HG02840 (cell line): ENCODE measurements at regions not wholly inside any gene's neighbourhood (a gene's known extent, or its start where the extent isn't known, plus 50 kb on each side); places are given as distances from the start of the nearest gene placed in this dataset.

Source experiments
- ATAC-seq: cut with Tn5 transposase; IDR thresholded peaks from one replicate; pipeline ENCODE4 v1.9.1; 2021; ENCODE audit warnings: mild to moderate bottlenecking, moderate library complexity, moderate number of reproducible peaks; ENCODE audit not compliant: unreplicated experiment, low FRiP score

DNA sequence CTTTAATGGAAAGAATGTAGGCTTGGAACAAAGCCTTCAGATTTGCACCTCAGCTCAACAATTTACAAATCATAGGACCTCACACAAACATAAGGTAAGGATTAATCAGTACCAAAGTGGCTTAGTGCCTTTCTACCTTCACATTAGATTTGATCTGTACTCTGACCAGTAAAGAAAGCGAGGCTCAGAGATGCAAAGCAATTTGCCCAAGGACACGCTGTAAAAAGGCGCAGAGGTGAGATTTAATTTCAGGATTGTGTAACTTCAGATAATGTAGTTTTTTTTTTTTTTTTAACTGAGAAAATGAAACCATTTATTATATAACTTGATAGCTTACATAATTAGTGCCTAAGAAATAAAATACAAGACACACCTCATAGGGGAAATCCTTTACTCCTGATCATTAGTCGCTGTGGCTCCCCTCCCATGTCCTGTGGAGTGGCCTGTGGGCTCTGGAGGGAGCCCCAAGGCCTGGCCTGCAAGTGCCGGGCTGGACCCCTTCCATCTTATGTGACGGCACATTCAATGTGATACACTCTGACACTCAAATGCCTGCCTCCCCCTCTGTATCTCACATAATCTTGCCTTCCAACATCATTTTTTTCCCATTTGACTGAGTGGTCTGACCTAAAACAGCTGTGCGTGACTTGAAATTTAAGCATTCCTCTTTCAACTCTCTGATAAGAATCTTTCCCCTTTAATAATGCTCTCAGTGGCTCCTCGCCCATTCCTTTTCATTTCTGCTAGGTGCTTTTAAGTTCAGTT lies 426.5 kb upstream of the DAB1 start:
- ATAC-seq: no peak

DNA sequence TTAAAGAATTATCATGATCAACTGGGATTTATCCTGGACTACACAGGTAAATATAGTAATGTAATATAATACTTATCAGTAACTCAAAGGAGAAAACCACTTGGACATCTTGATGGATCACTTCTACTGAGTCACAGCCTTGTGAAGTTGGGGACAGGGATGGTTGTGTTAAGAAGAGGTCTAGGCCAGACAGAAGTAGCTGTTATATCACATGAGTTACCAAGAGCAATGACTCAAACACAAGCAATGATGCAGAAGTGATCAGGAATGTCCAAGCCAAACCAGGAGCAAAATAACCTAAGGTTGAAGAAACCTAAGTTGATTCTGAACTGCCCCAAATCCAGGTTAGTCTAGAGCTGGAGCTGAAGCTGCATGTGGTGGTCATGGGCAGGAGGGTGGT lies 424.5 kb upstream of the DAB1 start:
- ATAC-seq: no peak

DNA sequence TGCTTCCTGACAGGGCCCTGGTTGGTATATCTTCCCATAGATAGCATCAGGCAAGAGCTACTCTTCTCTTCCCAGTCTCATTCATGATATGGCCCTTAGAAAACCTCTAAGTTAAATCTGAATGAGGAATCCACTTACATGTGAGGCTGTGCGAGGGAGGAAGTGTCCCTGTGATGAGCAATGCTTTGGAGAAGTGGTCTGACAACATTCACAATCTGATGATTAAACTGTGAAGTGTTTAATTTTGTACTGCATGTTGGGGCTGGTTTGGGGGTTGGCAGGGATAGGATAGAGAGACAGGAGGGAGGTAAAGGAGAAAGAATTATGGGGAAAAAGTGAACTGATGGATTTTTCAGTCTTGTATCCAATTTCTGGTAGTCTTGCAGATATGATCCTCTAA lies 421.2 kb upstream of the DAB1 start:
- no peak for ATAC-seq

DNA sequence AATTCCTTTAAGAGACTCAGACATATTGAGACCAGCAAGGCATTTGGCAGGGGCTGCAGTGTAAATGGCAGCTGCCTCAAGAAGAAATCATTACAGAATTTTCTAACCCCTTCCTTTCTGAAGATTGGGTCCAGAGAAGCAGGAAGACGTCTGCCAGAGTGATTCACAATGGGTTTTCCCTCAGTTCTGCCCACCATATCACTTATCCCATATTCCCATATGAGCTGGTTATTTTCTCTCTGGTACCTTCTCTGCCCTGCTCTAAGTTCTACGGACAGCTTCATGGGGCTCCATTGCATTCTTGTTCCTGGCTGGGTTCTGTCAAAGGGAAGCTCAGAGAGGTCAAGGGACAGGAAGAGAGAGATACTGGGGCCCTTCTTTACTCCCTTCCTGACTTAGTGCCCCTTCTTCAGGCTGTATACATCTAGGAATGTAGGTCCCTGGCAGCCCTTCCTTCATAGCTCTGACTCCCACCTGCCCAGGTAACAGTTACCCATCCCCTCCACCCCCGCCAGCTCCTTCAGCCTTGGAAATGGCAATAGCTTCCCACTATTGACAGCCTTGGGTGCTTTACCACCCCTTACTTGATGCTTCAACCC lies 420.6 kb upstream of the DAB1 start:
- no peak for ATAC-seq

DNA sequence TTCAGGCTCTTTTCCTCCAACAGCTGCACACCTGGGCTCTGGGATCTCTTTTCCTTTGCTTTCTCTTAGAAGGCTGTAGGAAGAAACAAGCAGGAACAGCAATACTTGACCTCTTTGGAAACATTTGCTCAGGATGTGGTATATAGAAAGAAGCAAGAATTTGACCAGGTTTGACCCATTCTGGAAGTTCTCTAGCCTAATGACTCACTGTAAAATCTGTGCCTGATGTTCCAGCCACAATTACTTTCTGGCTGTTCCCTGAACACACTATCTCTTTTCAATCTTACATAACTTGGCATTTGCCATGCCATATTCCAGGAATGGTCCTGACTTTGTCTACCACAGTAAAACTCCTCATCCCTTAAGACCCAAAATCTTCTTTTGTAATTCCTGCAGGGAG lies 419.9 kb upstream of the DAB1 start:
- no peak for ATAC-seq

DNA sequence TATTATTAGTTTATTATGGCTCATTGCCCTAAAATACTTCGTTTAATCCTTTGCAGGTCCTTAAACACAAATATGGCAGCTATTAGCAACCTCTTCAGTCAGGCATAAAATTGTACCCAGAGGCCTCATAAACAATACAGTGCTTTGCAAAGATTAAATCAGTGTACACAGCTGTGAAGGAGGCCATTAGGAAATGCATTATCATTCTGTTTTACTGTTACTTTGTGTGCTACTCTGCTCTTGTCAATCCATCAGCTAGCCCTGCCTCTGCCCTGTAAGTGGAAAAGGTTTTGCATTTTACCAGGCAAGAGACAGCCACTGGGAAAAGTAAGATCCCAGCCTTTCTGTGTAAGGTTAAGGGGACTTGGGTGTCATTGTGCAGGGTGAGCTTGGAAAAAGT lies 415.7 kb upstream of the DAB1 start:
- no peak for ATAC-seq

DNA sequence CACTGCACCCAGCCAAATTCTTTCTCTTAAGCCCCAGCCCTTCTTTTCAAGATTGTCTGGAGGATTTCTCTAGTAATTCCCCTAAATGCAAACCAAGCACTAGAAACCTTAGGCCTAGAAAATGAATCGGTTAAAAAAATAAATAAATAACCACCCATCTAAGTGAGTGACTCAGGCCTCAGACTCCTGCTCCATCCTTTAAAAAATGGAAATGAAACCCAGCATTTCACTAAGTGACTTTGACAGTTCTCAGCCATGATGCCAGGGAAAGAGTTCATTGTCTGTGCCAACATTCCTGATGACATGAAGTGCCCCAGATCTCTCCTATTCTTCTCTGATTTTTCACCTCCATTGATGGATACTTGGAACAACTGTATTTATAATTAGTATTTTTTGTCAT lies 415.2 kb upstream of the DAB1 start:
- ATAC-seq: no peak

DNA sequence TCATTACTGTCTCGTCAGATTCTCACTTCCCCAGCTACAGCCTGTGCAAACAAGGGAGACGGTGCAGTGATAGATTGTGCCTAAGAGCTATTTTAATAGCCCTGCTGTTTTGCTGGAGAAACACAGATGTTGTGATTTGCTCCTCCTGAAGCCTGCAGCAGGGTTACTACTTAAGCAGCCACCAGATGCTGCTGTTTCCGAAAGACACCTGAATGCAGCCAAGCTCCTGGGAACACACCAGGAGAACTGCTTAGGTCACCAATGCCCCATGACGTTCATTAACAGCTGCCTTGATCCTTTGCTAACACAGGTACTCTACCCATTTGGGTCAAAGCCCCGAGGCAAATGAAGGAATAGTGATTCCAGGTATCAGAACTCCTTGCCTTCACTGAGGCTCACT lies 411.8 kb upstream of the DAB1 start:
- no peak for ATAC-seq

DNA sequence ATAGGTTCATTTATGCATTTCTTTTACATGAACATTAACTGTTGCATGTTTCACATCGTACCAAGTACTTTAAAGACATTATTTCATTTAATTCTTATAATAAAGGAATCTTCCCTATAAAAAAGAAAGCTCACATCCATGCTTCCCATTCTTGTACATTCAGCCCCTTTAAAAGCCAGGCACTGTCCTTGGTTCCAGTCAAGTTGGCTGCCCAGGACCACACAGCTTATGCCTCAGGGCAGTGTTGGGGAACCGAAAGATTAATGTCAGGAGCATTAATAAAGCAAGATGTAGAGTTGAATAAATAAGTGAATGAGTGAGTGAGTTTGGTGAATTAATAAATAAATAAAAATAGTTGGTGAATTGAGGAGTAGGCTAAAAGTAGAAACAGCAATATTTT lies 409.4 kb upstream of the DAB1 start:
- ATAC-seq: no peak

DNA sequence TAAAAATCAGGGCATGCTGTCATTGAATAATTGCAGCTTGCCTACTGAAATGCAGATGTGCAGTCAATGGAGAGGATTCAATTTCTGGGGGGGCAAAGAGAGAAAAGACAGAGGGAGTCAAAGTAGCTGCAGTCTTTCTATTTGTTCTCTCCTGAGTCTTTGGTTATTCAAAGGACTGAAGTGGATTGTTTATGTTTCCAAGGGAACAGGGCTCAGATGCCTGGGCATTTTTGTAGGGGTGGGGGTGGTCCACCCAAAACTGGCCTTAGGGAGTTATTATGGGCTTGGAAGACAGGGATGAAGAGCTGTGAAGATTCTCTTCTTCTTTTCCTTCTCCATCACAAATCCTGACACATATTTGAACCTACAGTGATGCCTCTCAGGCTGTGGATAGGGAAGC lies 408.8 kb upstream of the DAB1 start:
- no peak for ATAC-seq

DNA sequence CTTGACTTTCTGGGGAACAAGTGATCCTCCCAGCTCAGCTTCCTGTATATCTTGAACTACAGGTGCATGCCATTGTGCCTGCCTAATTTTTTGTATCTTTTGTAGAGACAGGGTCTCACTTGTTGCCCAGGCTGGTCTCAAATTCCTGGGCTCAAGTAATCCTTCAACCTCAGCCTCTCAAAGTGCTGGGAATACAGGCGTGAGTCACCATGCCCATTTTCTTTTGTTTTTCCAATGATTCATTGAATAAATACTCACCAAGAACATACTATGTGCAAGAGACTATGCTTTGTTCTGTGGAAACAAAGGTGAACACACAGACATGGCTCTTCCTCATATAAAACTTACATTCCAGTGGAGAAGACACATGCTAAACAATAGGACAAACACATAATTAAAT lies 407.8 kb upstream of the DAB1 start:
- ATAC-seq: no peak

DNA sequence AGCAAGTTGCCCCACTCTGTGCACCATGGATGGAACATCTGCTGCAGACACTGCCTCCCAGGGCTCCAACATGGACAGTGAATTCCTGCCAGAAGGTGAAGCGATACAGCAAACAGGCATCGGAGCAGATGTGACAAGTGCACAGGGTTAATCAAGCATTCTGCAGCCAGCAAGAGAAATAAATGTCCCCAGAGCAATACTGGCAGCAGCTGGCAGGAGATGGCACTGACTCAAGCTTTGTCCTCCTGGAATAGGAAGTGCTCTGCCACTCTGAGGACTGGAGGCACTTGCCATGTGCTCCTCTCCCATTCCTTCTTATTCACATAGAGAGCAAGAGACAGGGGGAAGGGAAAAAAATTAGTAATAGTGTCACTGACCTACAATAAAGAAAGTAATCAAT lies 402.7 kb upstream of the DAB1 start:
- no peak for ATAC-seq

DNA sequence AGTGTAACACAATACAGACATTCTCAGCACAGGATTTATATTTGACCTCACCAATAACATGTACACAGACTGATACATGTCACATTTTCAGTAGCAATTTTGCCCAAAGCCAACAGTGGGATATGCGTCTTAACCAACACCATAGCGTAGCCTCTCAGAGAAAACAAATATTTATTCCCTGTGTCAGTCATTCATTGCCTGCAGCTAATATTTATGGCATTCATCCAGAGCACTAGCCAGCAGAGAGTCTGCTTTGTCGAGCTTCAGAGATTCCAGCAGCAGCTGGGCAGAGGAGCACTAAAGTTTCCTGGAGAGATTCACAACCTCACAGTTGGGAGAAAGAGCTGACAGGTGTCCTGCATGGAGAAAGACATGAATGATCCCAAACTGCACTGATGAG lies 400.7 kb upstream of the DAB1 start:
- no peak for ATAC-seq

DNA sequence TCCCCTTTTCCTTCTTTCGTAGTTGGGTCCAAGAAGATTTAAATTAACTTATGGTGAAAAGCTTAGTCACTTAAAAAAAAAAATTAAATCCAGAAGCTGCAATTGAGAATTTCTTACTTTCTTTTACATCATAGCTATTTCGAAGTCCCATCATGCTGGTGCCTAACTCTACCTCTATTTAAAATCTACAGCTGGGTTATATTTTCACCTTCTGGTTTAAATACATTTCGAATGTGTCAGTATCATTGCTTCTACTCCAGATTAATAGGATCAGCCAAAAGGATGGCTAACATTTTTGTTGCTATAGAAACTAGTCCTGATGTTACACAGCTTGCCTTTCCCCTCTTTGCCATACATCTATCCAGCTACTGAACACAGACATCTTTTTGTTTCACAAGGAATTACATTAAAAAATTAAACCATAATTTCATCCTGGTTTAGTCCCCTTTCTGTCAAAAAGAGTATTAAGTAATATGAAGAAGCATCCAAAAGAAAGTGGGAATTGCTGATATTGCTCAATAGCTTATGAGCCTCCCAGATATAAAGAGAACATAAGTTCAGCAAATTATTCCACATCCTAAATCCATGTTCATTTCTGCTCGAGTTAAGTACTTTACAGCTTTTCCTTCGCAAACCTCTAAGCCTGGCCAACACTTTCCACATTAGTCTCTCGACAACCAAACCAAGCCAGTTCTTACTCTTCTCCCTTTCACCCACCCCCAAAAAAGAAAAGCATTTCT lies 396.7 kb upstream of the DAB1 start:
- no peak for ATAC-seq

DNA sequence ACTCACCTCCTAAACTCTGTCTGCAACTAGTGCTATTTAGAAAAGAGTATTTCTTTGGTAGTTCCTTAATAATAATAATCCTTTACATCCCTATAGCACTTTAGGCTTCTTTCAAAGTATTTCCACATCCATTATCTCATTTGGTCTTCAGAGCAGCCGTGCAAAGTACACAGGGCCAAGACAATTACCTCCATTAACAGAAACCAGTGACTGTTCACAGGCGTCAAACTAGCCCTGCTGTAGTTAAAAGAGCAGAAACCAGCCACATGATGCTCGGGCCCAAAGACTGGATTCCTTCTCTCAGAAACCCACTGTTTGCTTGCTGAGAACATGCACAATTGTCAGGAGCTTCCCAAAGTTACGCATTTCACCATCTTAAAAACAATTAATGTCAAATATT lies 396.0 kb upstream of the DAB1 start:
- no peak for ATAC-seq

DNA sequence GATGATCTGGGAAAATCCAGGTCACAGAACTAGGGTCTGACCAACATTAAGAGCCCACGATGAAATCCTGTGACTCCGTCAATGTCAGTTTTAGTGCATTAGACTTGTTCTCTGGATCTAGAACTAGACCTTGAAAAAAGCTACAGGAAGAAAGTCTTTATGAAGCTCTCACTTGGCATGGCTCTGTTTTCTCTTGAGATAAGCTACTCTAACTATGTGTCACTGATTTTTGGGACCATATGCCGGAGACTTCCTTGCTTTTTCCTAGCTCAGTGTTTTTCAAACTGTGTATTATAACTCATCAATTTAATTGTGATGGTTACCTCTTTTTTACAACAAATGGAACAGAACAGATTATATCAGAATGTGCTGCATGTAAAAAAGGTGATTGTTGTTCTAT lies 379.7 kb upstream of the DAB1 start:
- ATAC-seq: no peak

DNA sequence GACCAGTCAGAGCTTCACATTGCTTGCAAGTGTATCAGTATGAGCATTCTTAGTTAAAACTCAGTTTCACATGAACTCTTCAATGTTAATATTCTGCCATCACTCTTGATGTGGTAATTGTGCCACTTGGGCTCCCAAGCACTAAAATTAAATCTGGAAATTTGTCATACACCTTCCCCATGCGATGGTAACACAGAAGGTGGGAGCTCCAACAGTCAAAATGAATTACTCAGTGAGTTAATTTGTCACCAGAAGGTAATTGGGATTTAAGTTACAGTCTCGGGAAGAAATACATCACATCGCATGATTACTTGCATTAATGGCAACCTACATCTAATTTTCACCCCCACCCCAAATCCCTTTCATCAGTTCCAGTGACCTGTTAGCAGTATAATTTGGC lies 376.5 kb upstream of the DAB1 start:
- ATAC-seq: no peak

DNA sequence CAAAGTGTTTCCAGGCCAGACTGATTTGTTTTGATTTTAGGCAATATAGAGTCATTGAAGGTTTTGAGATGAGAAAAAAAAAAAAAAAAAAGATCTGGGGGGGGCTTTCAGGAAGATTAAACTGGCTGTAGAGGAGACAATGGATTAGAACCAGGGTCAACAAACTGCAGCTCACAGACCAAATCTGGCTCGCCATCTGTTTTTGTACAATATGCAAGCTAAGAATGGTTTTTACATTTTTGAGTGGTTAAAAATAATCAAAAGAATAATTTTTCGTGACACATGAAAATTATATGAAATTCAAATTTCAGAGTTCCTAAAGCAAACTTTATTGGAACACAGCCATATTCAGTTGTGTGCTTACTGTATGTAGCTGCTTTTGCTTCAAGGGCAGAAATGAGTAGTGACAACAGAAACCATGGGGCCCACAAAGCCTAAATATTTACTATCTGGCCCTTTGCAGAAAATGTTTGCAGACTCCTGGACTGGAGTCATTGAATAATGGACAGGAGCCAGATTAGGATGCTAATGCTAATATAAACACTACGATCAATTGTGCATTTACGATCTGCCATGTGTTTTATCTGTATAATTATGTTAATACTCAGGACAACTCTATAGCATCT lies 375.7 kb upstream of the DAB1 start:
- no peak for ATAC-seq

DNA sequence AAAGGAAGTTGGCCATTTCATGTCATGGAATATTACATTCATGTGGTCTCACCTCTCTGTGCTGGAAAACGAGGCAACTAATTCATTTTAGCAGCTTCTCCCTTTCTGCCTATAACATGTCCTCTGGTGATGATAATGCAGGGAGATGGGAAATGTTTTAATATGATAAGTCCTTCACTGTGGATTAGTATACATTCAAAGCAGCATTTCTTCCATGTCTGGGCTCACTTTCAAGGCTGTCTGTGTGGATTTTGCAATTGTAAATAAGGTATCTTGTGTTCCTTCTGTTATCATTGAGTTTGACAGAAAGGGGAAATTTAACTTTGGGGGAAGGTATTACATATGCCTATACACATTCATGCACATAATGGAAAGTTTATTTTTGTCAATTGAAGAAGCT lies 374.7 kb upstream of the DAB1 start:
- ATAC-seq: no peak

DNA sequence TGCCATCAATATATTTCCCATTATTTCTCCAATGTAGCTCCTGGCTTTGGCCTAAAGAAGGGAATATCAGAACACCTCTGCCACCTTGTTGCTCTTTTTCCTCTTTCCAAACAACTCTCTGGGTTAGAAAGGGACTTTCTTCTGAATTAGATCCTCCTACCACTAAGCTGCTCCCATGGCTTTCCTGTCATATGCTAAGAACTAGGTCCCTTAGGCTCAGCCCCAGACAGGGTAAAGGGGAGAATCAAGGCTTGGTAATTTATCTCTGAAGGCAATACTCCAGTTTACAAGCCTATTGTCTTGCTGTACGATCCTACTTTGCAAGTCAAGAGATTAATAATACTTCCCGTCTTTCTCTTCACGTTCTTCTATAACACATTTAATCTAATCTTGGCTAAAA lies 373.2 kb upstream of the DAB1 start:
- ATAC-seq: no peak

DNA sequence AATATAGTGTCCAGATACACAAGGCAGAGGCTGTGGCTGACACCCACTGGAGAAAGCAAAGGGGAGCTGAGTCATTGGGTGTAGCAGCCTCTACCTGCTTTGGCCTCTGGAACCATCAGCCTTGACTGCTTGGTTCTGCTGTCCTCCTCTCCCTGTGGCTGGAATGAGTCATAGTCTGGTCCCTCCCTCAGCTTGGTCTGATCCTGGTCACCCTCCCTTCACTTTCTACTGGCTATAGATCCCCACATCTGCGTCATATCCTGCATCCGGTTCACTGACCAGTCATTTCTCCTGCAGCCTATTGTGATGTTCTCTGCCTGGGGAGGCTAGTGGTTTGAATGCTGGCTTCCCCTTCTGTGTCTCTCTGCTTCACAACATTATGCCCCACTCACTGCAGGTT lies 372.8 kb upstream of the DAB1 start:
- ATAC-seq: no peak
